Thoracic aorta (tissue), 2 donors: ENCODE measurements at regions not wholly inside any gene's neighbourhood (a gene's known extent, or its start where the extent isn't known, plus 50 kb on each side); places are given as distances from the start of the nearest gene placed in this dataset.

Experiments used
- ATAC-seq: fragments of 150-250 bp; one replicate; pipeline ENCODE4 v1.8.0; 2017; ENCODE audit warnings: low read depth; ENCODE audit not compliant: insufficient number of reproducible peaks, low FRiP score
- DNase-seq: peaks from one replicate; pipeline ENCODE4 v3.0.0-alpha.2; 2020; ENCODE audit warnings: low spot score
- H3K27ac ChIP-seq, 2 donors: fragments of 200-600 bp; sonication (generic); 1 replicate in 1 of 2; 2 replicates in 1 of 2; pipeline ENCODE4 v1.5.1; 2016; ENCODE audit warnings: mild to moderate bottlenecking in 2 of 2, moderate library complexity in 2 of 2
- H3K27me3 ChIP-seq: fragments of 200-600 bp; sonication (generic); replicated peaks from 2 replicates; pipeline ENCODE4 v1.6.0; 2016; ENCODE audit warnings: mild to moderate bottlenecking; ENCODE audit not compliant: insufficient read depth
- H3K36me3 ChIP-seq: fragments of 200-600 bp; sonication (generic); one replicate; pipeline ENCODE4 v1.5.1; 2016
- H3K4me1 ChIP-seq, 2 donors: fragments of 200-600 bp; sonication (generic); 1 replicate in 1 of 2; 2 replicates in 1 of 2; pipeline versions ENCODE4 v1.5.1 to v1.6.0; 2016; ENCODE audit warnings: low read depth in 2 of 2, mild to moderate bottlenecking in 1 of 2; ENCODE audit not compliant: control insufficient read depth in 1 of 2
- H3K4me3 ChIP-seq: fragments of 200-600 bp; sonication (generic); 2 replicates; pipeline ENCODE4 v1.5.1; 2016; ENCODE audit warnings: mild to moderate bottlenecking
- H3K9me3 ChIP-seq: fragments of 200-600 bp; sonication (generic); 2 replicates; pipeline ENCODE4 v1.5.1; 2016
- TF ChIP-seq, protein P1 (sequence below): fragments of 200-600 bp; sonication (generic); IDR thresholded peaks from one replicate; pipeline ENCODE4 v1.5.1; 2019; ENCODE audit warnings: antibody characterized with exemption

DNA sequence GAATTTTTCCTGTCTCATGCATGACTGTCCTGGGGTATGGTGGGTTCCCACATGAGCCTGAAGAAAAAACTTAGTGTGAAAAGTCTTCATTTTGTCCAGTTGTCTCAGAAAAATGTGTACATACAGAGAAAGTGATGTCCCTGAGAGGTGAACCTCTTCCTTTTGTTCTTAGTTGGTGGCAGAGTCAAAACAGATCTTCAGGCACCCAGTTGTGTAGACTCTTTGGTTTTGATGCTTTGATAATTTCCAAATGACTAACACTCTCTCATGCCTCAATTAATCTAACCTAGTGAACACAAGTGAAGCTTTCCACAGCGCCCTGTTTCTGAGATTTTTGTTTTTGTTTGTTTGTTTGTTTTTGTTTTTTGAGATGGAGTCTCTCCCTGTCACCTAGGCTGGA lies 273.5 kb downstream of the PIK3C3 start:
- DNase-seq: no peak
- Histone ChIP-seq H3K4me3 (no peak overlapping the region), H3K36me3 (no peaks in the 10 kb centered on the region), H3K9me3 (no peaks in the 10 kb centered on the region), H3K27ac (no peak overlapping the region), H3K27me3 (no peaks in the 10 kb centered on the region), H3K4me1 (no peaks in the 10 kb centered on the region)
- TF ChIP-seq, protein P1, sequence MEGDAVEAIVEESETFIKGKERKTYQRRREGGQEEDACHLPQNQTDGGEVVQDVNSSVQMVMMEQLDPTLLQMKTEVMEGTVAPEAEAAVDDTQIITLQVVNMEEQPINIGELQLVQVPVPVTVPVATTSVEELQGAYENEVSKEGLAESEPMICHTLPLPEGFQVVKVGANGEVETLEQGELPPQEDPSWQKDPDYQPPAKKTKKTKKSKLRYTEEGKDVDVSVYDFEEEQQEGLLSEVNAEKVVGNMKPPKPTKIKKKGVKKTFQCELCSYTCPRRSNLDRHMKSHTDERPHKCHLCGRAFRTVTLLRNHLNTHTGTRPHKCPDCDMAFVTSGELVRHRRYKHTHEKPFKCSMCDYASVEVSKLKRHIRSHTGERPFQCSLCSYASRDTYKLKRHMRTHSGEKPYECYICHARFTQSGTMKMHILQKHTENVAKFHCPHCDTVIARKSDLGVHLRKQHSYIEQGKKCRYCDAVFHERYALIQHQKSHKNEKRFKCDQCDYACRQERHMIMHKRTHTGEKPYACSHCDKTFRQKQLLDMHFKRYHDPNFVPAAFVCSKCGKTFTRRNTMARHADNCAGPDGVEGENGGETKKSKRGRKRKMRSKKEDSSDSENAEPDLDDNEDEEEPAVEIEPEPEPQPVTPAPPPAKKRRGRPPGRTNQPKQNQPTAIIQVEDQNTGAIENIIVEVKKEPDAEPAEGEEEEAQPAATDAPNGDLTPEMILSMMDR: no peak
- no peak for ATAC-seq

DNA sequence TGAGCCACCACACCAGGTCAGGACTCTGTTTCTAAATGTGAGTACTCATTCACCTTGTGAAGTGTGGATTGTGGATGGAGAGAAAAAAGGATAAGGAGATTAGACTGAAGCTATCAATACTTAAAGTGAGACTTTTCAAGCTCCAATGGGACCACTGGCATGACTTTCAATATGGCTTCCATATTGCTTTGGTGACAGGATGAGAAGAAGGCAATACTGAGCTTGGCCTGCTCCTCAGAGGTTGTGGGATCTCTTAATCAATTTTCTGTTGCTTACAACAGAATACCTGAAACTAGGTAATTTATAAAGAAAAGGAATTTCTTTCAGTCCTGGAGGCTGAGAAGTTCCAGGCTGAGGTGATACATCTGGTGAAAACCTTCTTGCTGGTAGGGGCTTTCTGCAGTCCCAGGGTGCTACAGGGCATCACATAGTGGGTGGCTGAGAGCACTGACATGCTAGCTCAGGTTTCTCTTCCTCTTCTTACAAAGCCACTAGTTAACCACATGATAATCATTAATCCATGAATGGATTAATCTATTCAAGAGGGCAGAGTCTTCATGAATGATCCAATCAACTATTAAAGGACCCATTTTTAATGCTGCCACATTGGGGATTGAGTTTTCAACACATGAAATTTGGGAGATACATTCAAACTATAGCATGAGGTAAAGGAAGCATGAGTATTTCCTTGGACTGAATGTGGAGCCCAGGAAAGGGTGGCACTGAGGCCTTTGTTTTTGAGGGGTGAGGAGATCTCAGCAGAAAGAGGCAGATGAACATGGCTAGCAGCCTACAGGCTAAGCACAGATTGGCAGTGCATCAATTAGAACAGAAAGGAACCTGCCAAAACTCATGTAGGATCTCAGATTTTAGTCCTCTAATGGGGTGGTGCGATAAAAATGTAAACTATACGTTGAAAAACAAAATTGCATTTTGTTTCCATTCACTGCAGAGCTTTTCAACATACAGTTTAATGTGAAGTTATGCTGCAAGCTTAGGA lies 274.5 kb downstream of the PIK3C3 start:
- Histone ChIP-seq H3K9me3 (no peaks in the 10 kb centered on the region), H3K36me3 (no peaks in the 10 kb centered on the region), H3K27me3 (no peaks in the 10 kb centered on the region), H3K27ac (no peak overlapping the region), H3K4me1 (no peaks in the 10 kb centered on the region), H3K4me3 (no peak overlapping the region)
- DNase-seq (no peak), ATAC-seq (no peak)
- TF ChIP-seq, protein P1: no peak

DNA sequence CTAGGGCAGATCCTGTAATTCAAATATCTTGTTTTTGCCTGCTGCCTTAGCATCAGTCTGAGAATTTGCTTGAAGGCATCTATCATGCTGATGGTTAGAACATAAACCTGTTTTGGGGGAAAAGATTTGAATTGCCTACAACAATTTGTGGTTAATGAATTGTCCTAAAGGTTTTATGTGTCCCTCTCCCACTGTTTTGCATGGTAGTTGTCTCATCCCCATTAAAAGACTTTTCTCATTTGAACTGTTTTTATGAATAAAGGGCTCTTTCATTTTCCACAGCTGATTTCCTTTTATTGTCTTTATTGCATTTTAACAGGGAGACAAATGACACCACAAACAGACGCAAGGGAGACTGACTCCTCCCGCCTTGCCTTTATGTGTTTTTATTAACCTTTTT lies 275.6 kb downstream of the PIK3C3 start:
- no peaks in the 10 kb centered on the region for H3K4me1 ChIP-seq
- no peaks in the 10 kb centered on the region for H3K9me3 ChIP-seq
- no peaks in the 10 kb centered on the region for H3K36me3 ChIP-seq
- ATAC-seq (no peak), DNase-seq (no peak)
- H3K27ac ChIP-seq: no peak overlapping the region
- TF ChIP-seq, protein P1: no peak
- H3K27me3 ChIP-seq: no peaks in the 10 kb centered on the region
- H3K4me3 ChIP-seq: no peak overlapping the region

DNA sequence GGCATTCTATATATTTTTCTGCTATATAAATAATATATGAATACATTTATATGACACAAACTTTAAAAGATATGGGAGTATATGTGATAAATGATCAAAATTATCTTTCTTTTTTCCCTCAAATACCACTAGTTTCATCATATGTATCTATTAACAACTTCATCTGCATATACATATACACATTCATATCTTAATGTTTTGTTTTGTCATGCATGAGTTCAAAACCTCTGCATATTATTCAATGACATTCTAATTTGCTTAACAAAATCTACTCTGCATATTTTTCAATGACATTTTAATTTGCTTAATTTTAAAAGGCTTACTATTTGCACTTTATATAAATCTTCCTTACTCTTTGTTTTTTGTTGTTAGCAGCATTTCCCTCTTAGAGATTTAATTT lies 276.2 kb downstream of the PIK3C3 start:
- H3K36me3 ChIP-seq: no peaks in the 10 kb centered on the region
- no peaks in the 10 kb centered on the region for H3K27me3 ChIP-seq
- H3K4me1 ChIP-seq: no peaks in the 10 kb centered on the region
- no peaks in the 10 kb centered on the region for H3K9me3 ChIP-seq
- H3K27ac ChIP-seq: no peak overlapping the region
- no peak for DNase-seq
- ATAC-seq: no peak
- TF ChIP-seq, protein P1: no peak
- H3K4me3 ChIP-seq: no peak overlapping the region

DNA sequence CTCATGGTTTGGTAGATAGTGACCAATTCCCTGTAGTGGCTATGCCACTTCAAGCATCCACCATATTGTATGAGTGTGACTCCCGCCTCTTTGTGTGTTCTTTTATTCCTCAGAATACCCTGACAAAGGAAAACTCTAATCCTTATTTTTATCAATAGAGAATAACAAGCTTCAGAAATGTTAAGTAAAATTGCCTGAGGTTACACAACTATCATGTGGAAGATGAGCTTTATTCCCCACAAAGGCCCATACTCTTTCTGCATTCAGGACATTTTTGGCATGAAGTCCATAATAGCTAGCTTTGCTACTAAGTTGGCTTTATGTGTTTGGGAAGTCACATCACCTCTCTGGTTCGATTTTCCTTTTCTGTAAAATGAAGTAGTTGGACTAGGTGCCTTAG lies 276.8 kb downstream of the PIK3C3 start:
- H3K27ac ChIP-seq: no peak overlapping the region
- ATAC-seq: no peak
- H3K9me3 ChIP-seq: no peaks in the 10 kb centered on the region
- TF ChIP-seq, protein P1: no peak
- no peaks in the 10 kb centered on the region for H3K27me3 ChIP-seq
- H3K36me3 ChIP-seq: no peaks in the 10 kb centered on the region
- no peak for DNase-seq
- no peaks in the 10 kb centered on the region for H3K4me1 ChIP-seq
- H3K4me3 ChIP-seq: no peak overlapping the region
